ENCODE measurements at regions not wholly inside any gene's neighbourhood (a gene's known extent, or its start where the extent isn't known, plus 50 kb on each side); places are given as distances from the start of the nearest gene placed in this dataset.

GRCh38 chr7:138338361-138338760, 121.7 kb upstream of the TRIM24 start:
- TF ChIP-seq CTCF (IDR thresholded peaks at IDR 0.05; ENCODE audit: insufficient read depth, low read depth, low read length) (no peak), EZH2 (IDR thresholded peaks at IDR 0.05; ENCODE audit: insufficient read depth, low read length) (no peak)

Data from astrocyte (in vitro differentiated cells and primary cell).